H1 (cell line): ENCODE measurements at regions not wholly inside any gene's neighbourhood (a gene's known extent, or its start where the extent isn't known, plus 50 kb on each side); places are given as distances from the start of the nearest gene placed in this dataset.

Experiments used
- CEBPB ChIP-seq: IDR thresholded peaks from 2 replicates; pipeline ENCODE4 v1.6.1; 2012; ENCODE audit warnings: low read depth, low read length
- CHD2 ChIP-seq: IDR thresholded peaks from 2 replicates; pipeline ENCODE4 v1.6.1; 2012; ENCODE audit warnings: low read length, improper control_type of control experiment
- CHD7 ChIP-seq: fragments of 300-600 bp; sonication (generic); IDR thresholded peaks from 2 replicates; pipeline ENCODE4 v1.7.1; 2012; ENCODE audit warnings: low read length, moderate library complexity, mild to moderate bottlenecking, inconsistent platforms; ENCODE audit not compliant: insufficient replicate concordance
- CTCF ChIP-seq, 3 experiments: IDR thresholded peaks; 1 replicate in 2 of 3; 2 replicates in 1 of 3; pipeline versions ENCODE4 v1.5.1 to v1.6.1; 2011; ENCODE audit warnings: low read length in 3 of 3, mild to moderate bottlenecking in 3 of 3, inconsistent platforms in 2 of 3, low read depth in 1 of 3, moderate library complexity in 1 of 3; ENCODE audit not compliant: insufficient read depth in 1 of 3; ENCODE audit errors: control extremely low read depth in 1 of 3
- HDAC6 ChIP-seq: IDR thresholded peaks from one replicate; pipeline ENCODE4 v1.7.1; 2012; ENCODE audit warnings: low read depth, mild to moderate bottlenecking, inconsistent platforms, low read length, moderate library complexity
- MAX ChIP-seq: IDR thresholded peaks from 2 replicates; pipeline ENCODE4 v1.6.1; 2012; ENCODE audit warnings: inconsistent platforms
- POLR2A ChIP-seq, 2 experiments: IDR thresholded peaks; 1 replicate in 1 of 2; 2 replicates in 1 of 2; pipeline ENCODE4 v1.6.1; 2011; ENCODE audit warnings: low read depth in 2 of 2, low read length in 2 of 2, mild to moderate bottlenecking in 2 of 2; ENCODE audit errors: control extremely low read depth in 1 of 2
- RNF2 ChIP-seq: fragments of 200-900, 300-1000 bp; sonication (generic); IDR thresholded peaks from 2 replicates; pipeline ENCODE4 v1.7.1; 2016; ENCODE audit warnings: borderline replicate concordance, low read depth, mild to moderate bottlenecking, antibody characterized with exemption, low read length; ENCODE audit not compliant: poor library complexity, severe bottlenecking; ENCODE audit errors: missing control alignments
- SP2 ChIP-seq: IDR thresholded peaks from 2 replicates; pipeline ENCODE4 v1.6.1; 2012; ENCODE audit warnings: mild to moderate bottlenecking, low read length, inconsistent platforms
- SRF ChIP-seq: IDR thresholded peaks from 2 replicates; pipeline ENCODE4 v1.6.1; 2011; ENCODE audit warnings: mild to moderate bottlenecking, low read depth, low read length, moderate library complexity
- USF2 ChIP-seq: IDR thresholded peaks from 2 replicates; pipeline ENCODE4 v1.6.1; 2011; ENCODE audit warnings: low read length, improper control_type of control experiment

GRCh38 chr2:8541223-8541622 is 140.6 kb upstream of the ID2 start:
- no peak for TF ChIP-seq CEBPB
- no peak for TF ChIP-seq CTCF (IDR thresholded peaks at IDR 0.05; ENCODE audit: control extremely low read depth in 1 of 3, insufficient read depth in 1 of 3, low read depth in 1 of 3, low read length in 3 of 3)
- TF ChIP-seq POLR2A (IDR thresholded peaks at IDR 0.05; ENCODE audit: control extremely low read depth in 1 of 2, low read depth in 2 of 2, low read length in 2 of 2), result no peak
- TF ChIP-seq CHD7, result no peak
- no peak for TF ChIP-seq CHD2
- TF ChIP-seq HDAC6, result no peak
- TF ChIP-seq MAX, result no peak
- TF ChIP-seq RNF2, result no peak
- TF ChIP-seq SP2, result no peak
- TF ChIP-seq USF2, result no peak
- no peak for TF ChIP-seq SRF
